ENCODE measurements at regions not wholly inside any gene's neighbourhood (a gene's known extent, or its start where the extent isn't known, plus 50 kb on each side); places are given as distances from the start of the nearest gene placed in this dataset.

DNA sequence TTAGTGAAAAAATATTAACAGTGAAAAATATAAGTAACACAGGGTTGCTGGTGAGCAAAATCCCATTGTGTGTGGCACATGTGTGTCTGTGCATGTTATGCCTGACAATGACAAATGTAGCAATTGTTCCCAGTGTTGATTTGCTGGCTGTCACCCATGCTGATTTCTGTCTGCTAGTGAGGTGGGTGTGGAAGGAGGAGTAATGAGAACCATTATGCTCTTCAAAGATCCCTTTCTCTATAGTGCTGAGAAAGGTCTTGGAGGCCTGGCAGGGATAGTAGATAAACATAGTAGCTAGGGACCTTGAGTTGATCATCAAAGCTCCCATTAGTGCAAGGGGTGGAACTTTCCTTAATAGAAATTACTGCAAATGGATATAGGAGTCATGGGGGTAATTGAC is 152.5 kb upstream of the CLINT1 start:
- TF ChIP-seq EZH2phosphoT487 (IDR thresholded peaks at IDR 0.05; ENCODE audit: insufficient read depth, low read depth) (no peak), EZH2 (IDR thresholded peaks at IDR 0.05; ENCODE audit: insufficient read depth, poor library complexity, severe bottlenecking) (no peak)

All from GM23248 (cell line).